SK-N-SH (cell line): ENCODE measurements at regions not wholly inside any gene's neighbourhood (a gene's known extent, or its start where the extent isn't known, plus 50 kb on each side); places are given as distances from the start of the nearest gene placed in this dataset.

Experiments
- EP300 ChIP-seq, 2 experiments: IDR thresholded peaks; 2 replicates each; pipeline versions ENCODE4 v1.4.0 to v1.6.1; 2012; ENCODE audit warnings: borderline replicate concordance in 1 of 2, low read depth in 1 of 2, low read length in 1 of 2
- FOXJ3 ChIP-seq: sonication (generic); formaldehyde crosslinking; IDR thresholded peaks from 2 replicates; pipeline ENCODE4 v1.5.1; 2020; ENCODE audit warnings: mild to moderate bottlenecking, missing genetic modification reagents
- NRF1 ChIP-seq: IDR thresholded peaks from 2 replicates; pipeline ENCODE4 v1.6.1; 2012; ENCODE audit warnings: low read depth, mild to moderate bottlenecking, low read length
- POLR2AphosphoS5 ChIP-seq: IDR thresholded peaks from 2 replicates; pipeline ENCODE4 v1.6.1; 2012; ENCODE audit warnings: low read depth, low read length
- RAD21 ChIP-seq: IDR thresholded peaks from 2 replicates; pipeline ENCODE4 v1.6.1; 2012; ENCODE audit warnings: mild to moderate bottlenecking, low read length
- RCOR1 ChIP-seq: fragments of 150-350 bp; IDR thresholded peaks from 2 replicates; pipeline ENCODE4 v1.6.1; 2017; ENCODE audit warnings: antibody characterized with exemption, low read length
- RFX5 ChIP-seq: IDR thresholded peaks from 2 replicates; pipeline ENCODE4 v1.6.1; 2012; ENCODE audit warnings: mild to moderate bottlenecking, improper control_type of control experiment, low read length
- TCF12 ChIP-seq: IDR thresholded peaks from 2 replicates; pipeline ENCODE4 v1.4.0; 2012
- YY1 ChIP-seq: IDR thresholded peaks from 2 replicates; pipeline ENCODE4 v1.4.0; 2012; ENCODE audit warnings: low read depth, mild to moderate bottlenecking
- TF ChIP-seq, protein P1 (sequence below): IDR thresholded peaks from 2 replicates; pipeline ENCODE4 v1.4.0; 2012; ENCODE audit warnings: low read depth
- TF ChIP-seq, protein P2 (sequence below): fragments of 200-600 bp; sonication (generic); IDR thresholded peaks from 2 replicates; pipeline ENCODE4 v1.6.1; 2017; ENCODE audit warnings: antibody characterized with exemption, mild to moderate bottlenecking, moderate library complexity
- TF ChIP-seq, protein P3 (sequence below): IDR thresholded peaks from 2 replicates; pipeline ENCODE4; 2012
- TF ChIP-seq, protein P4 (sequence below): IDR thresholded peaks from 2 replicates; pipeline ENCODE4 v1.4.0; 2012; ENCODE audit warnings: low read depth, borderline replicate concordance
- TF ChIP-seq, protein P5 (sequence below): IDR thresholded peaks from 2 replicates; pipeline ENCODE4 v1.6.1; 2012; ENCODE audit warnings: mild to moderate bottlenecking, low read depth, low read length, moderate library complexity

DNA sequence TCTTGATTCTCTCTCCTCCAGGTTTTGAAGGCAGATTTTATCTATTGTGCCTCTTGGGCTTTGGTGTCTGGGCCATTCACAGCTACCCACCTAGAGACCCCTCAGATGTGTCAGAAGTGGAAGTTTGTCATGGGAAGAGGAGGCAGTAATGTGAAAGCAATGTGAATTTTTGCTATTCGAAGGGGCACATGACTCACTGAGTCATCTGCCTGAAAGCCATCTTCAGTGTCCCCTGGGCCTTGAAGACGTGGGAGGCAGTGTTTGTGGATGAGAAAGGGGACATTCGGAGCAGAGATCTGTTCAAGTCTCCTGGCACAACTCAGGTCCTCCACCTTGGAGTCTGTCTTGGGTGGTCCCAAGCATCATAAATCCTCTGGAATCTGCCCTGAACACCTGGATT lies 530.2 kb downstream of the NPIPA7 start:
- TF ChIP-seq TCF12 (no peak), FOXJ3 (CRISPR knock-in tag) (no peak), YY1 (no peak), RFX5 (no peak), RCOR1 (no peak), EP300 (IDR thresholded peaks at IDR 0.05; ENCODE audit: borderline replicate concordance in 1 of 2, low read depth in 1 of 2, low read length in 1 of 2) (no peak), NRF1 (no peak), POLR2AphosphoS5 (no peak), RAD21 (no peak)
- TF ChIP-seq, protein P1, sequence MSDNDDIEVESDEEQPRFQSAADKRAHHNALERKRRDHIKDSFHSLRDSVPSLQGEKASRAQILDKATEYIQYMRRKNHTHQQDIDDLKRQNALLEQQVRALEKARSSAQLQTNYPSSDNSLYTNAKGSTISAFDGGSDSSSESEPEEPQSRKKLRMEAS: no peak
- TF ChIP-seq, protein P2, sequence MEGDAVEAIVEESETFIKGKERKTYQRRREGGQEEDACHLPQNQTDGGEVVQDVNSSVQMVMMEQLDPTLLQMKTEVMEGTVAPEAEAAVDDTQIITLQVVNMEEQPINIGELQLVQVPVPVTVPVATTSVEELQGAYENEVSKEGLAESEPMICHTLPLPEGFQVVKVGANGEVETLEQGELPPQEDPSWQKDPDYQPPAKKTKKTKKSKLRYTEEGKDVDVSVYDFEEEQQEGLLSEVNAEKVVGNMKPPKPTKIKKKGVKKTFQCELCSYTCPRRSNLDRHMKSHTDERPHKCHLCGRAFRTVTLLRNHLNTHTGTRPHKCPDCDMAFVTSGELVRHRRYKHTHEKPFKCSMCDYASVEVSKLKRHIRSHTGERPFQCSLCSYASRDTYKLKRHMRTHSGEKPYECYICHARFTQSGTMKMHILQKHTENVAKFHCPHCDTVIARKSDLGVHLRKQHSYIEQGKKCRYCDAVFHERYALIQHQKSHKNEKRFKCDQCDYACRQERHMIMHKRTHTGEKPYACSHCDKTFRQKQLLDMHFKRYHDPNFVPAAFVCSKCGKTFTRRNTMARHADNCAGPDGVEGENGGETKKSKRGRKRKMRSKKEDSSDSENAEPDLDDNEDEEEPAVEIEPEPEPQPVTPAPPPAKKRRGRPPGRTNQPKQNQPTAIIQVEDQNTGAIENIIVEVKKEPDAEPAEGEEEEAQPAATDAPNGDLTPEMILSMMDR: no peak
- TF ChIP-seq, protein P3, sequence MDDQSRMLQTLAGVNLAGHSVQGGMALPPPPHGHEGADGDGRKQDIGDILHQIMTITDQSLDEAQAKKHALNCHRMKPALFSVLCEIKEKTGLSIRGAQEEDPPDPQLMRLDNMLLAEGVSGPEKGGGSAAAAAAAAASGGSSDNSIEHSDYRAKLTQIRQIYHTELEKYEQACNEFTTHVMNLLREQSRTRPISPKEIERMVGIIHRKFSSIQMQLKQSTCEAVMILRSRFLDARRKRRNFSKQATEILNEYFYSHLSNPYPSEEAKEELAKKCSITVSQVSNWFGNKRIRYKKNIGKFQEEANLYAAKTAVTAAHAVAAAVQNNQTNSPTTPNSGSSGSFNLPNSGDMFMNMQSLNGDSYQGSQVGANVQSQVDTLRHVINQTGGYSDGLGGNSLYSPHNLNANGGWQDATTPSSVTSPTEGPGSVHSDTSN: no peak
- TF ChIP-seq, protein P4, sequence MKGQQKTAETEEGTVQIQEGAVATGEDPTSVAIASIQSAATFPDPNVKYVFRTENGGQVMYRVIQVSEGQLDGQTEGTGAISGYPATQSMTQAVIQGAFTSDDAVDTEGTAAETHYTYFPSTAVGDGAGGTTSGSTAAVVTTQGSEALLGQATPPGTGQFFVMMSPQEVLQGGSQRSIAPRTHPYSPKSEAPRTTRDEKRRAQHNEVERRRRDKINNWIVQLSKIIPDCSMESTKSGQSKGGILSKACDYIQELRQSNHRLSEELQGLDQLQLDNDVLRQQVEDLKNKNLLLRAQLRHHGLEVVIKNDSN: no peak
- TF ChIP-seq, protein P5, sequence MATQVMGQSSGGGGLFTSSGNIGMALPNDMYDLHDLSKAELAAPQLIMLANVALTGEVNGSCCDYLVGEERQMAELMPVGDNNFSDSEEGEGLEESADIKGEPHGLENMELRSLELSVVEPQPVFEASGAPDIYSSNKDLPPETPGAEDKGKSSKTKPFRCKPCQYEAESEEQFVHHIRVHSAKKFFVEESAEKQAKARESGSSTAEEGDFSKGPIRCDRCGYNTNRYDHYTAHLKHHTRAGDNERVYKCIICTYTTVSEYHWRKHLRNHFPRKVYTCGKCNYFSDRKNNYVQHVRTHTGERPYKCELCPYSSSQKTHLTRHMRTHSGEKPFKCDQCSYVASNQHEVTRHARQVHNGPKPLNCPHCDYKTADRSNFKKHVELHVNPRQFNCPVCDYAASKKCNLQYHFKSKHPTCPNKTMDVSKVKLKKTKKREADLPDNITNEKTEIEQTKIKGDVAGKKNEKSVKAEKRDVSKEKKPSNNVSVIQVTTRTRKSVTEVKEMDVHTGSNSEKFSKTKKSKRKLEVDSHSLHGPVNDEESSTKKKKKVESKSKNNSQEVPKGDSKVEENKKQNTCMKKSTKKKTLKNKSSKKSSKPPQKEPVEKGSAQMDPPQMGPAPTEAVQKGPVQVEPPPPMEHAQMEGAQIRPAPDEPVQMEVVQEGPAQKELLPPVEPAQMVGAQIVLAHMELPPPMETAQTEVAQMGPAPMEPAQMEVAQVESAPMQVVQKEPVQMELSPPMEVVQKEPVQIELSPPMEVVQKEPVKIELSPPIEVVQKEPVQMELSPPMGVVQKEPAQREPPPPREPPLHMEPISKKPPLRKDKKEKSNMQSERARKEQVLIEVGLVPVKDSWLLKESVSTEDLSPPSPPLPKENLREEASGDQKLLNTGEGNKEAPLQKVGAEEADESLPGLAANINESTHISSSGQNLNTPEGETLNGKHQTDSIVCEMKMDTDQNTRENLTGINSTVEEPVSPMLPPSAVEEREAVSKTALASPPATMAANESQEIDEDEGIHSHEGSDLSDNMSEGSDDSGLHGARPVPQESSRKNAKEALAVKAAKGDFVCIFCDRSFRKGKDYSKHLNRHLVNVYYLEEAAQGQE: no peak
